Endothelial cell (in vitro differentiated cells): ENCODE measurements at regions not wholly inside any gene's neighbourhood (a gene's known extent, or its start where the extent isn't known, plus 50 kb on each side); places are given as distances from the start of the nearest gene placed in this dataset.

Source experiments
- DNase-seq: peaks from one replicate; pipeline ENCODE4 v3.0.0; 2021; ENCODE audit warnings: low spot score
- H3K27ac Mint-ChIP-seq: one replicate; pipeline ENCODE4 v1.8.0; 2021; ENCODE audit warnings: mixed read lengths, inconsistent platforms; ENCODE audit not compliant: unreplicated experiment
- H3K27me3 Mint-ChIP-seq: one replicate; pipeline ENCODE4 v1.8.0; 2021; ENCODE audit warnings: mild to moderate bottlenecking, moderate library complexity, mixed read lengths, inconsistent platforms; ENCODE audit not compliant: unreplicated experiment
- H3K36me3 Mint-ChIP-seq: one replicate; pipeline ENCODE4 v1.8.0; 2021; ENCODE audit warnings: mild to moderate bottlenecking, low read depth, mixed read lengths, inconsistent platforms; ENCODE audit not compliant: unreplicated experiment
- H3K4me1 Mint-ChIP-seq: one replicate; pipeline ENCODE4 v1.8.0; 2021; ENCODE audit warnings: mild to moderate bottlenecking, mixed read lengths, inconsistent platforms; ENCODE audit not compliant: unreplicated experiment
- H3K4me3 Mint-ChIP-seq: one replicate; pipeline ENCODE4 v1.8.0; 2021; ENCODE audit warnings: mild to moderate bottlenecking, mixed read lengths, inconsistent platforms; ENCODE audit not compliant: unreplicated experiment
- H3K9me3 Mint-ChIP-seq: one replicate; pipeline ENCODE4 v1.8.0; 2021; ENCODE audit warnings: mixed read lengths, inconsistent platforms; ENCODE audit not compliant: unreplicated experiment
- microRNA-seq: library from miRNA; unstranded; fragments of <30 nt; microRNA quantifications from one replicate; pipeline ENCODE4, GENCODE V29; 2020; ENCODE audit not compliant: unreplicated experiment
- TF ChIP-seq, protein P1 (sequence below): fragments of 200-600 bp; sonication (generic); IDR thresholded peaks from one replicate; pipeline ENCODE4 v1.5.0; 2021; ENCODE audit warnings: antibody characterized with exemption; ENCODE audit not compliant: unreplicated experiment

DNA sequence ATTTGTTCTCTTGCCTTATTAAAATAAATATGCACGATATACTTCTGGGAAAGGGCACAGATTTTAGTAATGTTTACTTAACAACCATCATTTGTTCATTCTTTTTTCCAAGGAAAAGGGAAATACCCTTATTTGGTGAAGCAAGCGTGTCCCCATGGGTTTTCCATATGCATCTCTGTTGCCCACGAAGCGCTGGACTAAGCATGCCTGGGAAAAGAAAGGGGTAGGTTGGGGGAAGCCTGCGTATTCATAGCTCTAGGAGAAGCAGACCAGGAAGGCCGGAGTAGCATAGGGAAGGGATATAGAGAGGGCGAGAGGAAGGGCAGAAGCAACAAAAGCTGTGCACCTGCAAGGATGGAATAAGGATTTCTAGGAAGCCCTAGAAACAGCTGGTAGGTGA is 61.8 kb upstream of the ACO1 start:
- TF ChIP-seq, protein P1, sequence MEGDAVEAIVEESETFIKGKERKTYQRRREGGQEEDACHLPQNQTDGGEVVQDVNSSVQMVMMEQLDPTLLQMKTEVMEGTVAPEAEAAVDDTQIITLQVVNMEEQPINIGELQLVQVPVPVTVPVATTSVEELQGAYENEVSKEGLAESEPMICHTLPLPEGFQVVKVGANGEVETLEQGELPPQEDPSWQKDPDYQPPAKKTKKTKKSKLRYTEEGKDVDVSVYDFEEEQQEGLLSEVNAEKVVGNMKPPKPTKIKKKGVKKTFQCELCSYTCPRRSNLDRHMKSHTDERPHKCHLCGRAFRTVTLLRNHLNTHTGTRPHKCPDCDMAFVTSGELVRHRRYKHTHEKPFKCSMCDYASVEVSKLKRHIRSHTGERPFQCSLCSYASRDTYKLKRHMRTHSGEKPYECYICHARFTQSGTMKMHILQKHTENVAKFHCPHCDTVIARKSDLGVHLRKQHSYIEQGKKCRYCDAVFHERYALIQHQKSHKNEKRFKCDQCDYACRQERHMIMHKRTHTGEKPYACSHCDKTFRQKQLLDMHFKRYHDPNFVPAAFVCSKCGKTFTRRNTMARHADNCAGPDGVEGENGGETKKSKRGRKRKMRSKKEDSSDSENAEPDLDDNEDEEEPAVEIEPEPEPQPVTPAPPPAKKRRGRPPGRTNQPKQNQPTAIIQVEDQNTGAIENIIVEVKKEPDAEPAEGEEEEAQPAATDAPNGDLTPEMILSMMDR = no peak
- Mint-ChIP-seq H3K27ac (no peak overlapping the region), H3K4me1 (no peaks in the 10 kb centered on the region), H3K9me3 (no peaks in the 10 kb centered on the region), H3K27me3 (no peaks in the 10 kb centered on the region), H3K36me3 (no peaks in the 10 kb centered on the region), H3K4me3 (no peak overlapping the region)
- no peak for DNase-seq

DNA sequence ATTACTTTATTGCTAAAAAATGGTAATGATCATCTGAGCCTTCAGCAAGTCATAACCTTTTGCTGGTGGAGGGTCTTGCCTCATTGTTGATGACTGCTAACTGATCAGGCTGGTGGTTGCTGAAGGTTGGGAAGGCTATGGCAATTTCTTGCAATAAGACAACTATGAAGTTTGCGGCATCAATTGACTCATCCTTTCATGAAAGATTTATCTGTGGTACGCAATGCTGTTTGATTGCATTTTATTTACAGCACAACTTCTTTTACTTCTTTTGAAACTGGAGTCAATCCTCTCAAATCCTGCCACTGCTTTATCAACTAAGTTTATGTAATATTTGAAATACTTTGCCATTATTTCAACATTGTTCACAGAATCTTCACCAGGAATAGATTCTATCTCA is 58.3 kb upstream of the ACO1 start:
- no peaks in the 10 kb centered on the region for H3K9me3 Mint-ChIP-seq
- DNase-seq = no peak
- peaks cover 1% of the 10 kb centered on the region for H3K27me3 Mint-ChIP-seq
- no peak overlapping the region for H3K27ac Mint-ChIP-seq
- H3K4me1 Mint-ChIP-seq = no peaks in the 10 kb centered on the region
- H3K36me3 Mint-ChIP-seq = no peaks in the 10 kb centered on the region
- TF ChIP-seq, protein P1 = no peak
- no peak overlapping the region for H3K4me3 Mint-ChIP-seq

DNA sequence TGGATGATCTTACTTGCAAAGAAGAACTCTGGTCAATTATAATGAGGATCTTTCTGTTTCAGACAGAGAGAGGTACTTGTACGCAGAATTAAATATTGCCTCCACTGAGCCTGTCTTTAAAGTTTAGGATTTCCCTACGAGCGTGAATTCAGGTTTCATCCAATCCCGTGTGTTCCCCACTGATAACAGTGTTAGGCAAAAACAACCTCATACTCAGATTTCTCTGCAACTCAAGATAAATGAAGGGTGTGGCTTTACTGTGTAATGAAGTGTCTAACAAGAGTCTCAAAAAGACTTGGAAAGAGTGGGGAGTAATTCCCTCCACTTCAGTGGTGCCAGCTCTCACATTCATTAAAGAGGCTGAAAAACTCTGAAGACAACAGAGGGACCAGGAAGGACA is 53.2 kb upstream of the ACO1 start:
- H3K27me3 Mint-ChIP-seq = peaks cover 1% of the 10 kb centered on the region
- no peaks in the 10 kb centered on the region for H3K9me3 Mint-ChIP-seq
- H3K4me1 Mint-ChIP-seq = no peaks in the 10 kb centered on the region
- no peak for DNase-seq
- H3K36me3 Mint-ChIP-seq = no peaks in the 10 kb centered on the region
- TF ChIP-seq, protein P1 = no peak
- no peak overlapping the region for H3K27ac Mint-ChIP-seq
- no peak overlapping the region for H3K4me3 Mint-ChIP-seq

DNA sequence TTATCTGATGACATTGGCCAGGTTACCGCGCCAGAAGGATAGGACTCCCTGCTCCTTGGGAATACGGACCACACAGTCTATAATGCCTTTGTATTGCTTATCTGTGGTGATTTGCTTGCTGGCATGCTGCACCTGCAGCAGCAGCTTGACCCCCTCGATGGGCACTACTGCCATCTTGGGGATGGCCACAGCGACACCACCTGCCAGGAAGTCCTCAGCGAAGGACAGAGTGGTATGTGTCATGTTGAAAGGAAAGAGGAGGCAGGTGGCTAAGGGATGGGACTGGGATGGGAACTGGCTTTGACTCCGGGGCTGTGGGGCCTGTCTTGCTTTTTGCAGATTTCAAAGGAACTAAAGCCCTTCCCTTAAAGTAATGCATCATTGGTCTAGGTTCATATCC is 50.3 kb upstream of the ACO1 start:
- H3K9me3 Mint-ChIP-seq = no peaks in the 10 kb centered on the region

More for the DNA sequence above, 50.3 kb upstream of the ACO1 start:
- H3K4me3 Mint-ChIP-seq = no peak overlapping the region
- no peaks in the 10 kb centered on the region for H3K27me3 Mint-ChIP-seq
- no peak overlapping the region for H3K27ac Mint-ChIP-seq
- H3K4me1 Mint-ChIP-seq = no peaks in the 10 kb centered on the region
- TF ChIP-seq, protein P1 = no peak
- no peaks in the 10 kb centered on the region for H3K36me3 Mint-ChIP-seq
- no peak for DNase-seq

Small RNA genes lying in the stretch of these regions (microRNA-seq; reads per million reads assigned to microRNA genes)
- 46.6 reads per million, percentile 76 among the genes with 10 or more reads in this experiment for gene MIR873
- gene MIR876 = 16.8 reads per million, percentile 65 among the genes with 10 or more reads in this experiment
